Neural cell (in vitro differentiated cells): ENCODE measurements at regions not wholly inside any gene's neighbourhood (a gene's known extent, or its start where the extent isn't known, plus 50 kb on each side); places are given as distances from the start of the nearest gene placed in this dataset.

ENCODE experiments used
- H2AFZ ChIP-seq: fragments of 200-600, 300-800 bp; sonication (generic), shearing (Covaris generic); 2 replicates; pipeline ENCODE4 v1.6.0; 2014; ENCODE audit warnings: low read depth, mild to moderate bottlenecking, antibody characterized with exemption, low read length, moderate library complexity
- H3F3A ChIP-seq: fragments of 200-600 bp; shearing (Covaris generic); 2 replicates; pipeline ENCODE4 v1.6.1; 2016; ENCODE audit warnings: mild to moderate bottlenecking, moderate library complexity, mixed read lengths, antibody characterized with exemption, low read length; ENCODE audit not compliant: insufficient read depth, poor library complexity, severe bottlenecking
- H3K27ac ChIP-seq: fragments of 200-600, 300-800 bp; sonication (generic), shearing (Covaris generic); 2 replicates; pipeline ENCODE4 v1.5.1; 2014; ENCODE audit warnings: mild to moderate bottlenecking, low read length, moderate library complexity
- H3K27me3 ChIP-seq: fragments of 300-800, 200-600 bp; sonication (generic), shearing (Covaris generic); 2 replicates; pipeline ENCODE4 v1.6.0; 2014; ENCODE audit warnings: mild to moderate bottlenecking, low read depth, low read length, moderate library complexity; ENCODE audit not compliant: insufficient read depth
- H3K36me3 ChIP-seq: fragments of 300-800, 200-600 bp; sonication (generic), shearing (Covaris generic); 2 replicates; pipeline ENCODE4 v1.5.1; 2014; ENCODE audit warnings: mild to moderate bottlenecking, antibody characterized with exemption, low read length, moderate library complexity; ENCODE audit not compliant: insufficient read depth
- H3K4me2 ChIP-seq: fragments of 300-800, 200-600 bp; sonication (generic), shearing (Covaris generic); 2 replicates; pipeline ENCODE4 v1.6.0; 2014; ENCODE audit warnings: mild to moderate bottlenecking, low read length
- H3K4me3 ChIP-seq: fragments of 300-800, 200-600 bp; sonication (generic), shearing (Covaris generic); 2 replicates; pipeline ENCODE4 v1.5.1; 2014; ENCODE audit warnings: mild to moderate bottlenecking, low read length, moderate library complexity
- H3K79me2 ChIP-seq: fragments of 200-600 bp; shearing (Covaris generic); replicated peaks from 2 replicates; pipeline ENCODE4 v1.6.0; 2014; ENCODE audit warnings: mild to moderate bottlenecking, low read length, moderate library complexity; ENCODE audit not compliant: insufficient read depth
- H3K9ac ChIP-seq: fragments of 300-800, 200-600 bp; sonication (generic), shearing (Covaris generic); 2 replicates; pipeline ENCODE4 v1.6.1; 2016; ENCODE audit warnings: mild to moderate bottlenecking, low read length, mixed read lengths
- H3K9me2 ChIP-seq: fragments of 200-600 bp; shearing (Covaris generic); 2 replicates; pipeline ENCODE4 v1.6.1; 2016; ENCODE audit warnings: mild to moderate bottlenecking, low read length, mixed read lengths; ENCODE audit not compliant: insufficient read depth
- H3K9me3 ChIP-seq: fragments of 200-600, 300-800 bp; sonication (generic), shearing (Covaris generic); 2 replicates; pipeline ENCODE4 v1.6.1; 2016; ENCODE audit warnings: mild to moderate bottlenecking, mixed run types, low read length, moderate library complexity, mixed read lengths
- H4K20me1 ChIP-seq: fragments of 200-600 bp; shearing (Covaris generic); 2 replicates; pipeline ENCODE4 v1.6.1; 2016; ENCODE audit warnings: mild to moderate bottlenecking, mixed run types; ENCODE audit not compliant: insufficient read depth
- CTCF ChIP-seq: fragments of 450-650 bp; IDR thresholded peaks from 2 replicates; pipeline ENCODE4 v1.5.1; 2014; ENCODE audit warnings: antibody characterized with exemption, mild to moderate bottlenecking, moderate library complexity; ENCODE audit not compliant: poor library complexity, severe bottlenecking
- EP300 ChIP-seq: fragments of 450-650 bp; conservative IDR thresholded peaks from 2 replicates; pipeline ENCODE4 v1.6.1; 2014; ENCODE audit warnings: antibody characterized with exemption, mild to moderate bottlenecking, moderate library complexity; ENCODE audit not compliant: poor library complexity, severe bottlenecking
- EZH2 ChIP-seq: fragments of 200-600, 300-800 bp; shearing (Covaris generic), sonication (generic); IDR thresholded peaks from 2 replicates; pipeline ENCODE4 v1.6.1; 2014; ENCODE audit warnings: antibody characterized with exemption, low read length, borderline replicate concordance, mild to moderate bottlenecking; ENCODE audit not compliant: insufficient read depth, poor library complexity, severe bottlenecking
- MXI1 ChIP-seq: fragments of 450-650 bp; conservative IDR thresholded peaks from 2 replicates; pipeline ENCODE4 v1.6.1; 2014; ENCODE audit warnings: antibody characterized with exemption, mild to moderate bottlenecking; ENCODE audit not compliant: poor library complexity, severe bottlenecking
- POLR2AphosphoS5 ChIP-seq: IDR thresholded peaks from 2 replicates; pipeline ENCODE4 v1.6.1; 2012
- RAD21 ChIP-seq: fragments of 450-650 bp; conservative IDR thresholded peaks from 2 replicates; pipeline ENCODE4 v1.6.1; 2014; ENCODE audit warnings: antibody characterized with exemption, mild to moderate bottlenecking, moderate library complexity
- REST ChIP-seq: IDR thresholded peaks from 2 replicates; pipeline ENCODE4 v1.6.1; 2012; ENCODE audit warnings: borderline replicate concordance
- SMC3 ChIP-seq: fragments of 450-650 bp; conservative IDR thresholded peaks from 2 replicates; pipeline ENCODE4 v1.6.1; 2014; ENCODE audit warnings: antibody characterized with exemption, mild to moderate bottlenecking, moderate library complexity; ENCODE audit not compliant: poor library complexity
- TAF1 ChIP-seq: IDR thresholded peaks from 2 replicates; pipeline ENCODE4 v1.6.1; 2012; ENCODE audit warnings: low read depth

- Histone ChIP-seq H3F3A (no peaks in the 10 kb centered on the region), H3K79me2 (no peaks in the 10 kb centered on the region), H3K9me2 (no peaks in the 10 kb centered on the region), H2AFZ (no peak overlapping the region), H3K27me3 (no peaks in the 10 kb centered on the region), H3K4me3 (no peak overlapping the region), H3K36me3 (no peaks in the 10 kb centered on the region), H3K4me2 (no peak overlapping the region), H3K27ac (no peak overlapping the region), H3K9me3 (no peaks in the 10 kb centered on the region), H4K20me1 (no peaks in the 10 kb centered on the region), H3K9ac (no peak overlapping the region)
- TF ChIP-seq CTCF (no peak), REST (no peak), RAD21 (no peak), MXI1 (no peak), POLR2AphosphoS5 (no peak), TAF1 (no peak), EZH2 (no peak), SMC3 (no peak), EP300 (no peak)
Observed at GRCh38 chr7:81175275-81175940, 256.6 kb upstream of the SEMA3C start.

GRCh38 chr7:81173766-81174281 lies 255.0 kb upstream of the SEMA3C start:
- Histone ChIP-seq H3K27me3 (no peaks in the 10 kb centered on the region), H3K4me3 (no peak overlapping the region), H2AFZ (no peak overlapping the region), H3K9me3 (no peaks in the 10 kb centered on the region), H3K9ac (no peak overlapping the region), H3K9me2 (no peaks in the 10 kb centered on the region), H3K4me2 (no peak overlapping the region), H4K20me1 (no peaks in the 10 kb centered on the region), H3F3A (no peaks in the 10 kb centered on the region), H3K79me2 (no peaks in the 10 kb centered on the region), H3K36me3 (no peaks in the 10 kb centered on the region), H3K27ac (no peak overlapping the region)
- no peak for TF ChIP-seq SMC3
- TF ChIP-seq POLR2AphosphoS5 = no peak
- TF ChIP-seq EZH2 = no peak
- no peak for TF ChIP-seq RAD21
- TF ChIP-seq MXI1 = no peak
- TF ChIP-seq TAF1 = no peak
- no peak for TF ChIP-seq CTCF
- no peak for TF ChIP-seq REST
- no peak for TF ChIP-seq EP300
